ENCODE measurements at regions not wholly inside any gene's neighbourhood (a gene's known extent, or its start where the extent isn't known, plus 50 kb on each side); places are given as distances from the start of the nearest gene placed in this dataset.

- DNase-seq, result no peak
- Histone ChIP-seq H3K36me3 (no peaks in the 10 kb centered on the region), H3K27ac (no peak overlapping the region), H3K9me3 (no peaks in the 10 kb centered on the region), H3K4me3 (replicated peaks in 1 of 3) (no peak overlapping the region), H3K4me1 (no peaks in the 10 kb centered on the region), H3K27me3 (no peaks in the 10 kb centered on the region)
- intact Hi-C loops (cut with DNase I), result no loop called here
- no peak for TF ChIP-seq CTCF (IDR thresholded peaks at IDR 0.05)
- TF ChIP-seq POLR2A (IDR thresholded peaks at IDR 0.05), result no peak
- WGBS, 2 donors, result 82 to 83% methylated on average over 4 of the region's 4 CpGs
These were observed 82.7 kb downstream of the IZUMO3 start for GRCh38 chr9:24462951-24463350.

- Histone ChIP-seq H3K27ac (no peak overlapping the region), H3K36me3 (no peaks in the 10 kb centered on the region), H3K4me3 (replicated peaks in 1 of 3) (no peak overlapping the region), H3K9me3 (no peaks in the 10 kb centered on the region), H3K4me1 (no peaks in the 10 kb centered on the region), H3K27me3 (no peaks in the 10 kb centered on the region)
- TF ChIP-seq POLR2A (IDR thresholded peaks at IDR 0.05), result no peak
- TF ChIP-seq CTCF (IDR thresholded peaks at IDR 0.05), result no peak
- WGBS, 2 donors, result 95 to 97% methylated on average over 5 of the region's 5 CpGs
- no peak for DNase-seq
- intact Hi-C loops (cut with DNase I), result no loop called here
These were observed 84.9 kb downstream of the IZUMO3 start for GRCh38 chr9:24460781-24461180.

DNA sequence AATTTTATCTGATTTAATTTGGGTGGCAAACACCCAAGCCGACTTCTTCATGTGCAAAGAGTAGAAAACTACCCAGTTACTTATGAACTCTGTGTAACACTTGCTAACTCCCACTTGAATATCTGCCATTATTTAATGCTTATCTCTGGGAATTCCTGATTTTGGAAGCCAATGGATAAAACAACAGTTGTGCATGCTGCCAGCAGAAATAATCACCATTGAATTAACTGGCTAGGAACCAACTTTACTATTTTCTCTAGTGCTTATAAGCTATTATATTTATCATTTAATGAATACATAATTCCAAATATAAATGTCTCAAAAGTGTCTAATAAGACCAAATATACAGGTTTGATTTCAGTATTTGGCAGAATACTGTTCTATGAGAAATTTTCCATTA is 85.7 kb downstream of the IZUMO3 start:
- Histone ChIP-seq H3K4me1 (no peaks in the 10 kb centered on the region), H3K27me3 (no peaks in the 10 kb centered on the region), H3K36me3 (no peaks in the 10 kb centered on the region), H3K4me3 (replicated peaks in 1 of 3) (no peak overlapping the region), H3K9me3 (no peaks in the 10 kb centered on the region), H3K27ac (no peak overlapping the region)
- 73 to 83% methylated on average over 1 of the region's 1 CpG for WGBS, 2 donors
- DNase-seq, result no peak
- TF ChIP-seq POLR2A (IDR thresholded peaks at IDR 0.05) (no peak), CTCF (IDR thresholded peaks at IDR 0.05) (no peak)
- intact Hi-C loops (cut with DNase I), result no loop called here

DNA sequence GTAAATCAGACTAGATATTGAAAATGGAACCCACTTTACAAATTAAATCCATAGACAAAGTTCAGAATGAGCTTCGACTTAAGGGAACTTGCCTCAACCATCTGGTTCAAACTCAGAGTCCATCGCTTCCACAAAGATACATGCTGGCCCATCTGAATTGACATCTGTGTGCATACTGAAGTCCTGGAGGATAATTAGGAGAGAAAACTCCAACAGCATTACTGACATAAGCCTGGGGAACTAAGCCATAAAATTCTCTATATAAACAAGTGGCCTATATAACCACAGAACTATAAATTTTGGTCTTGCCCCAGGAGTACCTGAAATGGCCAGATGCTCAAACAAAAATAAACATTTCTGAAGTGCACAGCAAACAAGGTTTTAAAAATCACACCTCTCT is 94.4 kb downstream of the IZUMO3 start:
- DNase-seq, result no peak
- Histone ChIP-seq H3K4me3 (replicated peaks in 1 of 3) (no peak overlapping the region), H3K9me3 (no peaks in the 10 kb centered on the region), H3K27me3 (no peaks in the 10 kb centered on the region), H3K27ac (no peak overlapping the region), H3K36me3 (no peaks in the 10 kb centered on the region), H3K4me1 (no peaks in the 10 kb centered on the region)
- TF ChIP-seq CTCF (IDR thresholded peaks at IDR 0.05), result no peak
- no peak for TF ChIP-seq POLR2A (IDR thresholded peaks at IDR 0.05)
- 94 to 95% methylated on average over 2 of the region's 2 CpGs for WGBS, 2 donors
- intact Hi-C loops (cut with DNase I), result no loop called here

GRCh38 chr9:24449976-24450375 is 95.7 kb downstream of the IZUMO3 start:
- no peak for TF ChIP-seq CTCF (IDR thresholded peaks at IDR 0.05)
- no peak for TF ChIP-seq POLR2A (IDR thresholded peaks at IDR 0.05)
- Histone ChIP-seq H3K4me1 (no peaks in the 10 kb centered on the region), H3K27me3 (no peaks in the 10 kb centered on the region), H3K27ac (no peak overlapping the region), H3K4me3 (replicated peaks in 1 of 3) (no peak overlapping the region), H3K36me3 (no peaks in the 10 kb centered on the region), H3K9me3 (no peaks in the 10 kb centered on the region)
- no peak for DNase-seq
- 79 to 84% methylated on average over 1 of the region's 1 CpG for WGBS, 2 donors
- intact Hi-C loops (cut with DNase I), result no loop called here
